ENCODE measurements at regions not wholly inside any gene's neighbourhood (a gene's known extent, or its start where the extent isn't known, plus 50 kb on each side); places are given as distances from the start of the nearest gene placed in this dataset.

DNA sequence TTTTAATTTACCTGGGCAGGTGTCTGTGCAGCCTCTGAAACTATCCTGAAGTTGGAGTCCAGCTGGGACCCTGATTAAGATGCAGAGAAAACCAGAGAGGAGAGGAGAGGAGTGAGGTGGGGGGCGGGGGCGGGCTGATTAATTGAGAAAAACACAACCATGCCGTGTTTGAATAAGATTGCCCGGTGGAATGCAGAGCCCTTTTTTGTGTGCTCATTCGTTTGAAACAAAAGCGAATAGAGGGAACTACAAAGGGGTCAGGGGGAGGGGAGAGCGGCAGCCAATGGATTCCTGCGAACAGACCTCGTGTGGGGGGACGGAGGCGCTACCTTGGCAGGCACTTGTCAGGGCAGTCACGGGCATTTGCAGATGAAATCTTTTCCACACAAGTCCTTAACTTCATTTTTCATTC is 355.8 kb downstream of the SOX9 start:
- no CpG with 5 or more reads among the region's 12 CpGs for WGBS (ENCODE audit: insufficient coverage, low lambda C conversion rate)

DNA sequence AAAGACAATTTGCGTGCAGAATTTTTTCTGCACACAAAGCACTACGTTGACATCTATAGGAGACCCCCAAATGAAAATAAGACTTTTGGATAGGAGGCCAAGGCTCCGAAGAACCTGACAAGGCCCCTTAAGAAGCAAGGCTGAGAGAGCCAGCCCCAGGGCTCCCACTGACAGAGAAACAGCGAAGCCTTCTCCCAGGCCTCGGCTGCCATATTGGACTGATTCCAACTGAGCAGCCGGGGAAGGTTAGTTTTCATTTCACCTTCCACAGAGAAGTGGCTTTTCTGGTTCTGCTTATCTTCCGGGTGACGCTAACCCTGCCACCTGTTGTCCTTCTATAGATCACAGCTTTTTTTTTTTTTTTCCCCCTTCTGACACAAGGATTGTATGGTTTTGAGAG is 356.7 kb downstream of the SOX9 start:
- Histone ChIP-seq H3K4me3 (ENCODE audit: low read length) (no peak overlapping the region), H3K36me3 (ENCODE audit: control insufficient read depth, insufficient read depth, low read length) (no peaks in the 10 kb centered on the region), H3K27ac (ENCODE audit: low read length) (no peak overlapping the region), H3K4me1 (ENCODE audit: control insufficient read depth, insufficient read depth, low read length) (peaks cover 31% of the 10 kb centered on the region), H3K9me3 (ENCODE audit: control insufficient read depth, low read depth, low read length) (no peaks in the 10 kb centered on the region), H3K27me3 (ENCODE audit: control insufficient read depth, insufficient read depth, low read length) (no peaks in the 10 kb centered on the region)
- DNase-seq, result peak in 1 of 2 donors; percentile 82
- WGBS (ENCODE audit: insufficient coverage, low lambda C conversion rate), result 20% methylated on average over 1 of the region's 8 CpGs

More for the DNA sequence above, 355.8 kb downstream of the SOX9 start:
- H3K36me3 ChIP-seq (ENCODE audit: control insufficient read depth, insufficient read depth, low read length), result no peaks in the 10 kb centered on the region
- peaks cover 39% of the 10 kb centered on the region for H3K4me1 ChIP-seq (ENCODE audit: control insufficient read depth, insufficient read depth, low read length)
- no peak for DNase-seq
- H3K27me3 ChIP-seq (ENCODE audit: control insufficient read depth, insufficient read depth, low read length), result no peaks in the 10 kb centered on the region
- H3K9me3 ChIP-seq (ENCODE audit: control insufficient read depth, low read depth, low read length), result no peaks in the 10 kb centered on the region
- no peak overlapping the region for H3K27ac ChIP-seq (ENCODE audit: low read length)
- H3K4me3 ChIP-seq (ENCODE audit: low read length), result no peak overlapping the region

DNA sequence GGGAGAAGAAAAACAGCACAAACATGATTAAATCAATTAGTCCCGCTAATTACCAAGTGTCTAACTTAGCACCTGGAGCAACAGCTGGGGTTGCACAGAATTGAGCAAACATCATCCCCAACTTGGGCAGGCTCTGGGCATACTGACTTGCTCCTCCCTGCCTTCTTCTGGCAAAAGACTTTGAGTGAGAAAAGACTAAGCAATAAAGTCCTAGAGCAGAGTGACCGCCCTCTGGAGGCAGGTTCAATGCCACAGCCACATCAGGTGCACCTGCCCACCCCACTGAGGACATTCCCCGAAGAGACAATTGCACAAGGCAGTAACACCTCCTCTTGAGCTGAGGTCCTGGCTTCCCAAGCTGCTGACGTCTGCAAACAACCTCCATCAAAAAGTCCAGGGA is 358.3 kb downstream of the SOX9 start:
- H3K27ac ChIP-seq (ENCODE audit: low read length), result no peak overlapping the region
- H3K4me1 ChIP-seq (ENCODE audit: control insufficient read depth, insufficient read depth, low read length), result peaks cover 29% of the 10 kb centered on the region
- peak; percentile 77 for DNase-seq
- H3K27me3 ChIP-seq (ENCODE audit: control insufficient read depth, insufficient read depth, low read length), result no peaks in the 10 kb centered on the region
- no peak overlapping the region for H3K4me3 ChIP-seq (ENCODE audit: low read length)
- no peaks in the 10 kb centered on the region for H3K36me3 ChIP-seq (ENCODE audit: control insufficient read depth, insufficient read depth, low read length)
- WGBS (ENCODE audit: insufficient coverage, low lambda C conversion rate), result no CpG with 5 or more reads among the region's 4 CpGs
- H3K9me3 ChIP-seq (ENCODE audit: control insufficient read depth, low read depth, low read length), result no peaks in the 10 kb centered on the region

DNA sequence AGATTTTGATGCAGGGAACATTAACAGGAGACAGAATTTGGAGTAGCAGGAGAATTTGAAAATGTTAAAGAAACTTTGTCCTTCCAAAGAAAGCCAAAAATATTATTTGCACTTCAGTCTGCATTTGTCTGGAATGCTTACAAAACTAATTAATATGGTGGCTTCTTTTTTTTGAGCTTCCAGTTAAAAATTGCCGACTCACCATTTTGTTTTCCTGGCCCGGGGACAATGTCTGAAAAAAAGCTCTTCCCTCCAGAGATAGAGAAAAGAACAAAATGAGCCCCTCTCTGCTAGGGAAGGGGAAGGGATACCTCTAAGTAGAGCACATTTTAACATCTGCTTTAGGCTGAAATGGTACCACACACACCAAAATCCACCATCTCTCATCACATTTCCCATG is 360.8 kb downstream of the SOX9 start:
- DNase-seq, result no peak
- no CpG with 5 or more reads among the region's 2 CpGs for WGBS (ENCODE audit: insufficient coverage, low lambda C conversion rate)
- Histone ChIP-seq H3K27ac (ENCODE audit: low read length) (no peak overlapping the region), H3K9me3 (ENCODE audit: control insufficient read depth, low read depth, low read length) (no peaks in the 10 kb centered on the region), H3K36me3 (ENCODE audit: control insufficient read depth, insufficient read depth, low read length) (no peaks in the 10 kb centered on the region), H3K4me1 (ENCODE audit: control insufficient read depth, insufficient read depth, low read length) (peaks cover 12% of the 10 kb centered on the region), H3K27me3 (ENCODE audit: control insufficient read depth, insufficient read depth, low read length) (no peaks in the 10 kb centered on the region), H3K4me3 (ENCODE audit: low read length) (no peak overlapping the region)

DNA sequence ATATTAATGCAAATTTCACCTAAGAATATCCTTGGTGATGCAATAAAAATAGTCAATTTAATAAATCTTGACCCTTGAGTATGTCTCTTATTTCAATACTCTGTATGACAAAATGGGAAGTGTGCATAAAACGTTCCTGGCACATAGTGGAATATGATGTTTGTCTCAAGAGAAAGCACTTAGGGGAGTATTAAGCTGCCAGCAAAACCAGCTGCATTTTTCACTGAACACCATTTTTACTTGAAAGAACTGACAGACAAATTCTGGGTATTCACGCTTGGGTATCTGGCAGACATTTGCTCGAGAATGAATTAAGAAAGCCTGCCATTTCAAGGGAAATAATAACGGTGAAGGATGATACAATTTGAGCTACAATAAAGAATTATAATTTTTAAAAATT is 364.8 kb downstream of the SOX9 start:
- DNase-seq, result no peak
- 100% methylated on average over 1 of the region's 4 CpGs for WGBS (ENCODE audit: insufficient coverage, low lambda C conversion rate)
- H3K4me1 ChIP-seq (ENCODE audit: control insufficient read depth, insufficient read depth, low read length), result peaks cover 15% of the 10 kb centered on the region
- H3K27ac ChIP-seq (ENCODE audit: low read length), result no peak overlapping the region
- no peaks in the 10 kb centered on the region for H3K9me3 ChIP-seq (ENCODE audit: control insufficient read depth, low read depth, low read length)
- H3K36me3 ChIP-seq (ENCODE audit: control insufficient read depth, insufficient read depth, low read length), result no peaks in the 10 kb centered on the region
- H3K27me3 ChIP-seq (ENCODE audit: control insufficient read depth, insufficient read depth, low read length), result no peaks in the 10 kb centered on the region
- no peak overlapping the region for H3K4me3 ChIP-seq (ENCODE audit: low read length)

DNA sequence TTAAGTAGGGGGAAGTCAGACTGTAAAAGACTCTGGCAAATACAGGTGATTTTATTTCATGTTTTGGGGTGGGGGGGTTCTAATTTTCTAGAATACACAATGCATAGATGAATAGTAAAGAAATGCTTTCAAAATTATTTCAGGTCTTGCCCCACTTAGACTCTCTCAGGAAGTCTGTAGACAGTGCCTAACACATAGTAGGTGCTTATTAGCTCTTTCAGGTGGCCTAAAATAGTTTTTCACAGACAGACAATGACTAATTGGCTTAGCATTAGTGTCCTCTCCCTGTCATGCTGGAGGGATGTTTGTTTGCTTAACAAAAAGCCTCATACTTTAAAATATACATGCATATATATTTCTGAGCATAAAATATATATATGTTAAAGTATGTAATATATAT is 366.0 kb downstream of the SOX9 start:
- Histone ChIP-seq H3K27ac (ENCODE audit: low read length) (no peak overlapping the region), H3K9me3 (ENCODE audit: control insufficient read depth, low read depth, low read length) (no peaks in the 10 kb centered on the region), H3K4me3 (ENCODE audit: low read length) (no peak overlapping the region), H3K27me3 (ENCODE audit: control insufficient read depth, insufficient read depth, low read length) (no peaks in the 10 kb centered on the region), H3K36me3 (ENCODE audit: control insufficient read depth, insufficient read depth, low read length) (no peaks in the 10 kb centered on the region), H3K4me1 (ENCODE audit: control insufficient read depth, insufficient read depth, low read length) (peaks cover 15% of the 10 kb centered on the region)
- DNase-seq, result no peak

DNA sequence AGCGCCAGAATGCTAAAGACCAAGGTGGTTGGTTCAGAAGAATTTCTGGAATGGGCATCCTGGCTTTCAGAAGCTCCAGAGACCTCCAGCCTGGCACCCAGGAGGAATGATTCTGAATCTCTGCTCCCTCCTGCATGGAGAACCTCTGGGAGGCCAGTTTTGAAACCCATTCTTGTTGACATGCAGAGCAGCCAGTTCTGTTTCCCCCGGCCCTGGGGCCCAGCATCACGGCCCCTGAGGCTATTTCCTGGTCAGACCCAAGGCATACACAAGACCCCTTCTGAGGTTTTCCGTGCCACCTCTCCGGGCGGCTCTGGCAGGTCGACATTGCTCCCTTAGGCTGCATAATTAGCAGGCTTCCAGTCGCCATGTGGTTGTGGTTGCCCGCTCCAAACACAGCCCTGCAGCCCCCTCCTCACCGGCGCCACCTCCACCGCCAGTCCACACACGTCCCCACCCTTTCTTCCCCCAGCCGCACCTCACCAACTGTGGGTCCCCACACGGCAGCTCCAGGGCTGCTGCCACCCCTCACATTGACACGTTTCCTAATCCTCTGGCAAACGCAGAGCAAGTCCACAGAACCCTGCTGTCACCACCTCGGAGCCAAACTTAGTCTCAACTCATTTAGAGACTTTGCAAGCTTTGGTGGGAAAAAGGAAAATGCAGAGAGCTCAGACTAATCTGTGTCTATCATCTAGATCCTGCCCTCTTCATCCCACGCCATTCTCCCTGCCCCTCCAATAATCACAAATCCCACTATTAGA is 367.1 kb downstream of the SOX9 start:
- no peak for DNase-seq
- Histone ChIP-seq H3K27ac (ENCODE audit: low read length) (no peak overlapping the region), H3K9me3 (ENCODE audit: control insufficient read depth, low read depth, low read length) (peaks cover 2% of the 10 kb centered on the region), H3K4me3 (ENCODE audit: low read length) (no peak overlapping the region), H3K27me3 (ENCODE audit: control insufficient read depth, insufficient read depth, low read length) (no peaks in the 10 kb centered on the region), H3K4me1 (ENCODE audit: control insufficient read depth, insufficient read depth, low read length) (peaks cover 15% of the 10 kb centered on the region), H3K36me3 (ENCODE audit: control insufficient read depth, insufficient read depth, low read length) (no peaks in the 10 kb centered on the region)
- WGBS (ENCODE audit: insufficient coverage, low lambda C conversion rate), result no CpG with 5 or more reads among the region's 19 CpGs

DNA sequence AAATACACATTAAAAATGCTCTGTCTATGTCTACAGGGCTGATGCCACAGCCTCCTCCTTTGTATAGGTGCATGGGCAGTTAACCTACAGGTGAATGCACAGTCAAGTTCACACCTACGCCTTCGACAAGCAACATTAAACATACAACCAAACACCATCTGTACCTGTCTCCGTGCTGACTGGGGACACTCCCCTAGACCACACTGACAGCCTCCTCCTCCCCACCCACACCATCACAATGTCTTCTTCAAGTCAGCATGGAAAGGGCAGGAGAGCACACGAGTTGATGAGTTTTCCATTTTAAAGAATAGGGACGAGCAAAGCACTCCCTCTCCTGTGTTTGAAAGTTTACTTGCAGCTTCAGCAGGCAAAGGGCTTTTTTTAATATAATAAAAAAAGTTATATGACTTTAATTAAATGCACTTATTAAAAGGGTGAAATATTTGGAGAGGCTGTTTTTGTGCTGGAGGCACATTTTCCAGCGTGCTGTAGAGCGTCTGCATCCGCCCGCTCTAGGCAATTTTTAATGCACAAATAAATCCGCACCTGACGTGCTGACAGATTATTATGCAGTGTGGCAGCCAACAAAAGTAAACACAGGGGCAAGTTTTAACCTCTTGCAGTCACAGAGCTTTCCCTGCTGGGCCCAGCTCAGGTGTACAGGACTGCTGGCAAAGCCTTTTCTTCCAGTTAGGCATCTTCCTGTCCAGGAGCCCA is 367.9 kb downstream of the SOX9 start:
- Histone ChIP-seq H3K36me3 (ENCODE audit: control insufficient read depth, insufficient read depth, low read length) (no peaks in the 10 kb centered on the region), H3K4me3 (ENCODE audit: low read length) (no peak overlapping the region), H3K9me3 (ENCODE audit: control insufficient read depth, low read depth, low read length) (peaks cover 2% of the 10 kb centered on the region), H3K4me1 (ENCODE audit: control insufficient read depth, insufficient read depth, low read length) (peaks cover 15% of the 10 kb centered on the region), H3K27ac (ENCODE audit: low read length) (peak overlapping the region; percentile 70), H3K27me3 (ENCODE audit: control insufficient read depth, insufficient read depth, low read length) (no peaks in the 10 kb centered on the region)
- no CpG with 5 or more reads among the region's 11 CpGs for WGBS (ENCODE audit: insufficient coverage, low lambda C conversion rate)
- peak in 1 of 2 donors; percentile 49 for DNase-seq

DNA sequence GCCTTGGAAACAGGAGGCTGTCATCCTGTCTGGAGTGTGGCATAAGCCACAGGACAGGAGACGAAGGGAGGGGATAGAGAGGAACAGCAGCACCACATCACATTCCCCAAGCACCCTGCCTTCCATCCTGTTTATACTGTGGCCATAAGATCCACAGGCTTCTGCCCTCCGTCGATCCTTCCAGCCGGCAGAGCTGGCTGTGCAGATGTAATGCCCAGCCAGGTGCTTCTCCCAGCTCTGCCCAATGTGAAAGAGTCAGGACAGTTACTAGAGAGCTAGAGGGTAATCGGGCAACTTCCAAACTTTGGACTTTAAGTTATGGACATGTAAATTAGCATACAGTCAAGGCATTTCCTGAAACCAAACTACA is 368.4 kb downstream of the SOX9 start:
- peak overlapping the region; percentile 70 for H3K27ac ChIP-seq (ENCODE audit: low read length)
- peak in 1 of 2 donors; percentile 59 for DNase-seq
- no peaks in the 10 kb centered on the region for H3K27me3 ChIP-seq (ENCODE audit: control insufficient read depth, insufficient read depth, low read length)
- H3K4me1 ChIP-seq (ENCODE audit: control insufficient read depth, insufficient read depth, low read length), result peaks cover 15% of the 10 kb centered on the region
- no peak overlapping the region for H3K4me3 ChIP-seq (ENCODE audit: low read length)
- no peaks in the 10 kb centered on the region for H3K36me3 ChIP-seq (ENCODE audit: control insufficient read depth, insufficient read depth, low read length)
- peaks cover 2% of the 10 kb centered on the region for H3K9me3 ChIP-seq (ENCODE audit: control insufficient read depth, low read depth, low read length)
- no CpG with 5 or more reads among the region's 5 CpGs for WGBS (ENCODE audit: insufficient coverage, low lambda C conversion rate)

DNA sequence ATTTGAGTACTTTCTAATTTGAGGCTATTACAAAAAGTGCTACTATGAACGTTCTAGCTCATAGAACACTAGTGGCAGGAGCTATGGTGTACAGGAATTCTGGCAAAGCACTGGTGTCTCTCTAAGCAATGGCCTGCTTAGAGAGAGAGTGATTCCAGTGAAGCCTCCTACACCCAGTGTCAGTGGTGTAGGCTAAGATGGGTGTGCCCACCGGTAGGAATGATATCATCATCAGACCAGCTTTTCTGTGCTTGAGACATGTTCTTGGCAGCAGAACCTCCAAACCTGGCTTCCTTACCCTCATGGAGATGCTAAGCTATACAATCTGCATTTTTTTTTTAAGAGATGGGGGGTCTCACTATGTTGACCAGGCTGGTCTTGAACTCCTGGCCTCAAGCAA is 370.3 kb downstream of the SOX9 start:
- Histone ChIP-seq H3K27me3 (ENCODE audit: control insufficient read depth, insufficient read depth, low read length) (no peaks in the 10 kb centered on the region), H3K36me3 (ENCODE audit: control insufficient read depth, insufficient read depth, low read length) (no peaks in the 10 kb centered on the region), H3K4me1 (ENCODE audit: control insufficient read depth, insufficient read depth, low read length) (peaks cover 19% of the 10 kb centered on the region), H3K27ac (ENCODE audit: low read length) (no peak overlapping the region), H3K9me3 (ENCODE audit: control insufficient read depth, low read depth, low read length) (peaks cover 2% of the 10 kb centered on the region), H3K4me3 (ENCODE audit: low read length) (no peak overlapping the region)
- WGBS (ENCODE audit: insufficient coverage, low lambda C conversion rate), result no CpG with 5 or more reads among the region's 2 CpGs
- DNase-seq, result no peak

DNA sequence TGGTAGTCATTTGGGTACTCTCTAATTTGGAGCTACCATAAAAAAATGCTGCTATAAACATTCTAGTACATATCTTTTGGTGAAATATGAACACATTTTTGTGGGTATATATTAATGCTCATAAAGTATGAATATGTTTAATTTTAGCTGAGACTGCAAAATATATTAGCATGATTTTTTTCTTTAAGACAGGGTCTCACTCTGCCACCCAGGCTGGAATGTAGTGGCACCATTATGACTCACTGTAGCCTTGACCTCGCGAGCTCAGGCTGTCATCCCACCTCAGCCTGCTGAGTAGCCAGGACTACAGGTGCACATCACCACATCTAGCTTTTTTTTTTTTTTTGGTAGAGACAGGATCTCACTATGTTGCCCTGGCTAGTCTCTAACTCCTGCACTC is 371.7 kb downstream of the SOX9 start:
- Histone ChIP-seq H3K27me3 (ENCODE audit: control insufficient read depth, insufficient read depth, low read length) (no peaks in the 10 kb centered on the region), H3K27ac (ENCODE audit: low read length) (no peak overlapping the region), H3K36me3 (ENCODE audit: control insufficient read depth, insufficient read depth, low read length) (no peaks in the 10 kb centered on the region), H3K9me3 (ENCODE audit: control insufficient read depth, low read depth, low read length) (peaks cover 2% of the 10 kb centered on the region), H3K4me3 (ENCODE audit: low read length) (no peak overlapping the region), H3K4me1 (ENCODE audit: control insufficient read depth, insufficient read depth, low read length) (peaks cover 19% of the 10 kb centered on the region)
- DNase-seq, result no peak
- WGBS (ENCODE audit: insufficient coverage, low lambda C conversion rate), result no CpG with 5 or more reads among the region's 2 CpGs
